ENCODE measurements at regions not wholly inside any gene's neighbourhood (a gene's known extent, or its start where the extent isn't known, plus 50 kb on each side); places are given as distances from the start of the nearest gene placed in this dataset.
"Not testable (repeated sequence)": the region's sequence is repeated elsewhere in the genome, so short reads cannot be mapped to it uniquely, and the experiment has no call there.

DNA sequence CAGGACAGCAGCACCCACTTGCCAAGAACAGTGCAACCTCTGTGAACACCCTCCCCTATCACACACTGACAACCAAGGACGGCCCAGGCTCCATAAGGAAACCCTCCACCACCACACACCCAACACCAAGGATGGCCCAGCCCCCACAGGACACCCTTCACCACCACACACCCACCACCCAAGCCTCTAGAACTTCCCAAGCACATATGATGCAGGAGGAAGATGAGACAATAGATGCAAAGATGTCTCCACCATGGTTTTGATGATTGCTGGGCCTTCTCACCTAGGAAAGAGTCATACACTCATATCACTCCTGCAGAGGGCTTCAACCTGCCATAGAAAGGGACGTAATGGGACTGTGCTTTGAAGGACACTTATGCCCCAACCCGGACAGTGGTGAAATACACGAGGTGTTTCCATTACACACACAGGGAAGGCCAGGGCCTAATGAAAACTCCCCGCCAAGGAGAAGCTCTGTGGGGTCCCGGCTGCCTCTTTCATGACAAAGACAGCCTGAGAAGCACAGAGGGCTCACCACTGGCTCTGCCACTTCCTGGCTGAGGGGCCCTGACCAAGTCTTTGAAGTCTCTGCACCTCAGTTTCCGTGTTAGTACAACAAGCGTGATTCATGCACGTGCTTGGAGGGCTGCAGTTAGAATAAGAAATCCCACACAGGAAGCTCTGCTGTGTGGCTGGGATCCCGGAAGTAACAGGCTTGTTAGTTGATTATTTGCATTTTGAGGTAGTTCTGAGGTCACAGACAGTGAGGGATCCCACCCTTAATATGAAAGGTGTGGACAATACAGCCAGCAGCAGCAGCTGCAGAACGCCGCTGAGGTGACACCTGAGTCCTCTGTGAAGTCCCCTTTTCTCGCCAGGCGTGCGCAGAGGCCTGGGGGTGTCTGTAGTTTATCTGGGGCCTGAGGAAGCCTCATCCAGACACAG lies 61.9 kb upstream of the ATP12A start:
- no peak for DNase-seq (ENCODE audit: low read depth, low spot score)

- DNase-seq (ENCODE audit: low read depth, low spot score), result no peak
Observed at GRCh38 chr13:24619282-24619681, 60.9 kb upstream of the ATP12A start.

DNA sequence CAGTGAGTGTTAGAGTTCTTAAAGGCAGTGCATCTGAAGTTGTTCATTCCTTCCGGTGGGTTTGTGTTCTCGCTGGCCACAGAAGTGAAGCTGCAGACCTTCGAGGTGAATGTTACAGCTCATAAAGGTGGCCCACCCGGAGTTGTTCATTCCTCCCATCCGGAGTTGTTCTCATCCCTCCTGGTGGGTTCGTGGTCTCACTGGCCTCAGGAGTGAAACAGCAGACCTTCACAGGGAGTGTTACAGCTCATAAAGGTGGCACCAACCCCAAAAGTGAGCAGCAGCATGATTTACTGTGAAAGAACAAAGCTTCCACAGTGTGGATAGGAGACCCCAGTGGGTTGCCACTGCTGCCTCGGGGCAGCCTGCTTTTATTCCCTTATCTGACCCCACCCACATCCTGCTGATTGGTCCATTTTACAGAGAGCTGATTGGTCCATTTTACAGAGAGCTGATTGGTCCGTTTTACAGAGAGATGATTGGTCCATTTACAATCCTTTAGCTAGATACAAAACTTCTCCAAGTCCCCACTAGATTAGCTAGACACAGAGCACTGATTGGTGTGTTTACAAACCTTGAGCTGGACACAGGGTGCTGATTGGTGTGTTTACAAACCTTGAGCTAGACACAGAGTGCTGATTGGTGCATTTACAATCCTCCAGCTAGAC lies 57.6 kb upstream of the ATP12A start:
- DNase-seq (ENCODE audit: low read depth, low spot score), result not testable (repeated sequence)

DNA sequence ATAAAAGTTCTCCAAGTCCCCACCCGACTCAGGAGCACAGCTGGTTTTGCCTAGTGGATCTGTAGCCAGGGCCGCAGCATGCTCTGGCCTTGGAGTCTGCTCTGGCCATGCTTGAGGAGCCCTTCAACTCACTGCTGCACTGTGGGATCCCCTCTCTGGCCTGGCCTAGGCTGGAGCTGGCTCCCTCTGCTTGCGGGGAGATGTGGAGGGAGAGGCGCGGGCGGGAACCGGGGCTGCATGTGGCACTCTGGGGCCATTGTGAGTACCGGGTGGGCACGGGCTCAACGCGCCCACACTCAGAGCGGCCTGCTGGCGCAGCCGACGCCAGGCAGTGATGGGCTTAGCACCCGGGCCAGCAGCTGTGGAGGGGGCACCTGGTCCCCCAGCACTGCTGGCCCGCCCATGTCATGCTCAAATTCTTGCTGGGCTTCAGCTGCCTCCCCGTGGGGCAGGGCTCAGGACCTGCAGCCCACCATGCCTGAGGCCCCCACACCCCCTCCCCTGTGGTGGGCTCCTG lies 57.0 kb upstream of the ATP12A start:
- no peak for DNase-seq (ENCODE audit: low read depth, low spot score)

- no peak for DNase-seq (ENCODE audit: low read depth, low spot score)
Observed at GRCh38 chr13:24624363-24624762, 55.8 kb upstream of the ATP12A start.

GRCh38 chr13:24624801-24625231 lies 55.4 kb upstream of the ATP12A start:
- no peak for DNase-seq (ENCODE audit: low read depth, low spot score)

DNA sequence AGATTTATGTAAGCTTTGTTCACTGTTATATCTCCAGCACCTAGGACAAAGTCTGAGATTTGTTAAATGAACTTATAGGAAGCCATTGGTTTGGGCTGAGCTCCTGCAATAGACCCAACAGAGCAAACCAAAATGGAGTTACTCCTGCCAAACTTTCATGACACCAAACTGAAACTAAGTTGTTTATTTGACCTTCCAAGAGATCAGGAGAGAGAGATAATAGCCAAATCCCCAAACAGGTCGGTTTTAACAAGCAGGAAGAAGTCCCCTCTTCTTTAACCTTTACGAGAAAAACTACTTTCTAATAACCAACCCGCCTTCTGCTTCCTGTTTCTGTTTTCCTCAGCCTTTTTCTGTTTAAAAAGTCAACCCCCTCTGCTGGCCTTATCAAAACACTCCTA lies 54.9 kb upstream of the ATP12A start:
- DNase-seq (ENCODE audit: low read depth, low spot score), result no peak

DNA sequence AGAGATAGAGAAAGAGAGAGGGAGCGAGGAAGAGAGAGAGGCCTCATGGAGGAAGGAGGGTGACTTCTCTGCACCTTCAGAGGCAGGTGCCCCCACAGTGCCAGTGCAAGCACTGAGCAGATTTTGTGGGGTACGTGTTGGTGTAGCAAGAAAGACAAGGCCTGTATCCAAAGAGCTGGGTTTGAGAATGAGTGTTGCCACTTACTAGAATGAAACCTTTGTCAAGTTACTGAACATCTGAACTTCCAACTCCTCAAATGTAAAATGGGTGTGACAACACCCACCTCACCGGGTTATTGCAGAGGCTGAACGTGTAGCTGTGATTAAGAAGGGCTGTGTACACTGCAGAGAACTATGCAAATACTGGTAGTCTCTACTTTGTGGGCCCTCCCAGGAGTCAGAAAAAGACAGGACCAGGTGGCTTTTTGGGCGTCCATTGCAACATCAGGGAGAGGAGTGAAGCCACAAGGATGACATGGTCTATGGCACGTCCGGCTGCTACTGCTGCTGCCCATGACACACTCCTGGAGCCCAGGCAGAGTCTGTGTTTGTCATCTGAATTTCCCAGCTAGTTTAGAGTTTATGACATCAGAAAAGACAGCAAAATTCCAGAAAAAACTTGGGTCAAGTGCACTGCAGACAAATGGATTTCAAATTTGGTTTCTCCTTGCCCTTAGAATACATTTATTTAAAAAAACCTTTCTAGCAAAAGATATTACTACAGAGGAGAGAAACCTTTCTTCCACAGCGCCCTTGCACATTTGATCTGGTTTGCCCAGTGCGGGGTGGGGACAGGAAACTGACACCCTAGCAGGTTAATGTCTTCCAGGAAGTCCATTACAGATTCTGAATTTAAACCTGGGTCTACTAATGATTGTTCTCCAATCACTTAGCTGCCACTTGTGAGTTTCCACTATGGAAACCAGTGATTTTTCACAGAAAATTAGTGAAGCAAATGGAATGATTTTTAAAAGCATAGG lies 54.0 kb upstream of the ATP12A start:
- DNase-seq (ENCODE audit: low read depth, low spot score), result no peak

DNA sequence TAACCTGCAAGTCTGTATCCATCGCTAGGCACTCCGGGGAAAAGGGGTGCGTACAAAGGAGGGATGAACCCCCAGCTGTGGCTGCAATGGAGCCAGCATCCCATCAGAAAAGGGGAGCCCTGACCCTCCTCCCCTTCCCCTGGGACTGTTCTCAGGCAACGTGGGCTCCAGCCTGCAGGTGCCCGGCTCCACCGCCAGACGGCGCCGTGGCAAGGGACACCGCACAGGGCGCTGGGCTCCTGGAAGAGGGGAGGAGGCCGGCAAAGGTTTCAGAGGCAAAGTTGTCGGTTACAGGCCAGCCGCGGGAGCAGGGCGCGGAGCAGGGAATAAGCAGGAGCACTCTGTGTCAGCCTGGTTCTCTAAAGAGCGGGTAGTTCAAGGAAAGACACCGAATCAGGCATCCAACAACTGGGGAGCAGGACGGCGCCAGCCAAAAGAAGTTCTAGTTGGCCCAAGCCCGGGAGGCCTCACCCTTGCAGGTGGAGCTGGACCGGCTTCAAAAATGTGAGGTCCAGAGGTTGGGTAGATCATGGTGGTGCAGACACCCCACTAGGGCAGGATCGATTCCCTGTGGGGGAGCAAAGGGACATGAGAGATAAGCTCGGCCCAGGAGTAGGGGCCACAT lies 53.0 kb upstream of the ATP12A start:
- no peak for DNase-seq (ENCODE audit: low read depth, low spot score)

GRCh38 chr13:24627946-24628345 lies 52.3 kb upstream of the ATP12A start:
- no peak for DNase-seq (ENCODE audit: low read depth, low spot score)

GRCh38 chr13:24629320-24629719 lies 50.9 kb upstream of the ATP12A start:
- no peak for DNase-seq (ENCODE audit: low read depth, low spot score)

- DNase-seq (ENCODE audit: low read depth, low spot score), result no peak
Observed at GRCh38 chr13:24630121-24630520, 50.1 kb upstream of the ATP12A start.
